Activated naive CD8-positive, alpha-beta T cell (primary cell): ENCODE measurements at regions not wholly inside any gene's neighbourhood (a gene's known extent, or its start where the extent isn't known, plus 50 kb on each side); places are given as distances from the start of the nearest gene placed in this dataset.

Source experiments
- H3K27ac Mint-ChIP-seq: one replicate; pipeline ENCODE4 v1.8.0; 2021; ENCODE audit warnings: mixed read lengths
- H3K27me3 Mint-ChIP-seq: one replicate; pipeline ENCODE4 v1.8.0; 2021; ENCODE audit warnings: mixed read lengths
- H3K36me3 Mint-ChIP-seq: one replicate; pipeline ENCODE4 v1.8.0; 2021; ENCODE audit warnings: mixed read lengths
- H3K4me1 Mint-ChIP-seq: one replicate; pipeline ENCODE4 v1.8.0; 2021; ENCODE audit warnings: low read depth, mixed read lengths
- H3K4me3 Mint-ChIP-seq: one replicate; pipeline ENCODE4 v1.8.0; 2021; ENCODE audit warnings: mild to moderate bottlenecking, mixed read lengths
- H3K9me3 Mint-ChIP-seq: one replicate; pipeline ENCODE4 v1.8.0; 2021; ENCODE audit warnings: low read depth, mixed read lengths

- H3K9me3 Mint-ChIP-seq = no peaks in the 10 kb centered on the region
- H3K36me3 Mint-ChIP-seq = peaks cover 2% of the 10 kb centered on the region
- H3K4me3 Mint-ChIP-seq = no peak overlapping the region
- no peaks in the 10 kb centered on the region for H3K4me1 Mint-ChIP-seq
- no peak overlapping the region for H3K27ac Mint-ChIP-seq
- H3K27me3 Mint-ChIP-seq = peaks cover 32% of the 10 kb centered on the region
These were observed 111.7 kb downstream of the NXNL2 start for GRCh38 chr9:88646539-88647300.

DNA sequence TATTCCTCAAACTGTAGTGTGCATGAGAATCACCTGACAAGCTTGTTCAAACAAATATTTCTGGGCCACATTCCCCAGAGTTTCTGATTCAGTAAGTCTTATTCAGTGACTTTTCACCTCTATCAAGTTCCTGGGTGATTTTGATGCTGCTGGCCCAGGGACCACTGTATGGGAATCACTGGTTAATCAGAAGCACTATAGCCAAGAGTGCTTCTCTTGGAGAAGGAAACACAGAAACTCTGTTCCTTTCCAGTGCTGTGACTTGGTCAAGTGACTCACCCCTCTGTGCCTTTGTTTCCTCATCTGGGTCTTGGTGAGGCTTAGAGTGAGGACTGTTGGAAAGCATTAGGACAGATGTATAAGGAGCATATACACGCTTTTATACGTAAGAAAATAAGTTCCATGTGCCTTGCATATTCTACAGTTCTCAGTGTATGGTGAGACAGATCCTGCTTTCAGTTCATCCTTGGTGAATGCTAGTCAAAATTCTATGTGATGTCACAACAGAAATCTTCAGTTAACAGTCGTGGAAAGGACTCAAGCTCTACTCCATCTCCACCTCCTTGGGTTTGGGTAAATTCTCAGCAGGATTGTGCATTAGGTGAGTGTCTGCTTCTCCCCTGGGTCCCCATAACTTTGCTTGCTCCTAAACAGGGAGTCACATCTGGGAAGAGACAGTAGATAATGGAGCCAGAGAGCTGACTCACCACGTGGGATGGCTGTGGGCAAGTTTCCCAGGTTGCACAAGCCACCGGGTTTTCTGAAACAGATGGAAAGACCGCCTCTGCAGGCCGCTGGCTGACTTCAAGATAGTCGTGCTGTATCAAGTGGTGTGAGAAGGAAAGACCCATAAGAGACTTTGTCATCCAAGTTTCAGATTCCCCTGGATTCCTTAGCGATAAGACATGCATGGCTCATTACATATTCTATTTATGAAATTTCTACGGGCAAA lies 117.0 kb downstream of the NXNL2 start:
- peaks cover 27% of the 10 kb centered on the region for H3K27me3 Mint-ChIP-seq
- no peaks in the 10 kb centered on the region for H3K9me3 Mint-ChIP-seq

DNA sequence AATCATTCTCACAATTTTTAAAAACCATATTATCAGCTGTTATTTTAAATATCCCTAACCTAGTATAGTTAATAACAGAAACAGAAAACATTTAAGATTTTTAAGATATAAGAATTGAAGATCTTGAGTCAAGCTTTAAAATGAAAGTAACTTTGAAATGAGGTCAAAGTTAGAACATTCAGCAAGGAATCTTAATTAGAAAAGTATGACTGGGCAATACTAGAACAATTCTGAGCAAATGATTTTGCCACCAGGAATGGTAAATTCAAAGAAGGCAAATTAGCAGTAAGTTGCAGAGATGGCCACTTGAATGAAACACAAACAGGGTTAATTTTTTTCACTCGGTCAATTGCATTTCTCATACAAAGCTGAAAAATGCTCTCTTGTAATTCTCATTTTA lies 117.9 kb downstream of the NXNL2 start:
- Mint-ChIP-seq H3K27me3 (peaks cover 21% of the 10 kb centered on the region), H3K27ac (no peak overlapping the region), H3K4me3 (no peak overlapping the region), H3K4me1 (no peaks in the 10 kb centered on the region), H3K9me3 (no peaks in the 10 kb centered on the region), H3K36me3 (no peaks in the 10 kb centered on the region)

More for the DNA sequence above, 117.0 kb downstream of the NXNL2 start:
- H3K4me1 Mint-ChIP-seq = no peaks in the 10 kb centered on the region
- H3K4me3 Mint-ChIP-seq = no peak overlapping the region
- no peaks in the 10 kb centered on the region for H3K36me3 Mint-ChIP-seq
- H3K27ac Mint-ChIP-seq = no peak overlapping the region

GRCh38 chr9:88653406-88653805 lies 118.4 kb downstream of the NXNL2 start:
- Mint-ChIP-seq H3K4me3 (no peak overlapping the region), H3K27ac (no peak overlapping the region), H3K9me3 (no peaks in the 10 kb centered on the region), H3K4me1 (no peaks in the 10 kb centered on the region), H3K36me3 (no peaks in the 10 kb centered on the region), H3K27me3 (peaks cover 21% of the 10 kb centered on the region)

GRCh38 chr9:88653911-88654310 lies 118.9 kb downstream of the NXNL2 start:
- H3K27ac Mint-ChIP-seq = no peak overlapping the region
- no peaks in the 10 kb centered on the region for H3K36me3 Mint-ChIP-seq
- peaks cover 21% of the 10 kb centered on the region for H3K27me3 Mint-ChIP-seq
- H3K4me3 Mint-ChIP-seq = no peak overlapping the region
- H3K4me1 Mint-ChIP-seq = no peaks in the 10 kb centered on the region
- H3K9me3 Mint-ChIP-seq = no peaks in the 10 kb centered on the region

DNA sequence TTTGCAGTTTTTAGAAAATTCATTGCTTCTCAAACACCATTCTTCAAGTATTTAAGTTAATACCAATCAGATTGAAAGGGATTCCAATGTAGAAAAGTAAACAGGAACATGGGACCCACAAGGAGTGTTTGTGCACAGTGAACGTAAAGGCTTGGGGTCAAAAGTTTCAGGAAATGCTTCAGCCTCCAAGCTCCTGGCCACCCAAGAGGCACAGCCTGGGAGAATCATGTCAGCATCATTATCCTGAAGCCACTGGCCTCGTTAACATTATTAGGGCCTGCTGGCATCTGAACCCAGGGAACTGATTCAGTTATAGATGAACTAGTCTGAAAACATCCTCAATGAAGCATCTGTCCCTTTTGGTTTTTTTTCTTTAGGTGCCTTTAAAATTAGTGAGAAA lies 122.9 kb downstream of the NXNL2 start:
- no peaks in the 10 kb centered on the region for H3K4me1 Mint-ChIP-seq
- H3K27me3 Mint-ChIP-seq = peaks cover 15% of the 10 kb centered on the region
- H3K36me3 Mint-ChIP-seq = no peaks in the 10 kb centered on the region
- H3K27ac Mint-ChIP-seq = no peak overlapping the region
- H3K4me3 Mint-ChIP-seq = no peak overlapping the region
- H3K9me3 Mint-ChIP-seq = no peaks in the 10 kb centered on the region

DNA sequence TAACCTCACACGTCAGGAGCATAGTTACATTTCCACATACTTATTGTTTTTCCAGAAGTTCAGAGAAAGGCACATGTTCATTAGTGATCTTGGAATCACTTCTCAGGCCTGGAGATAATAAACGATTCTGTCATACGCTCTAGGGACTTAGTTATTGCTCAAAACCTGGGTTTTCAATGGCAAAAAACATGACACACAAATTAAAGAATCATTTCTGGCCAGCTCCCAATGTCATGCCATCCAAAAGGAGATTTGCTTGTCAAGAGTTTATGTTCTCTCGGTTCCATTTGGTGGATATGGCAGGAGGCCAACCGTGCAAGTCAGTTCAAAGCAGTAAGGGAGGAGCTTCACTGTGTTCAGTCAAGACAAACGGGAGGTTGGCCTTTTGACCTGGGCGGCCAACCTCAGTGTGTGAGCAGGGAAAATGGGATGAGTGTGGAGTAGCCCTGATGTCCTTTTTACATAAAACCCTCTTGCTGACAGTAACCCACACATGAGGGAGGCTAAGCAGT lies 123.4 kb downstream of the NXNL2 start:
- H3K36me3 Mint-ChIP-seq = no peaks in the 10 kb centered on the region
- H3K4me1 Mint-ChIP-seq = no peaks in the 10 kb centered on the region
- peaks cover 13% of the 10 kb centered on the region for H3K27me3 Mint-ChIP-seq
- H3K4me3 Mint-ChIP-seq = no peak overlapping the region
- no peaks in the 10 kb centered on the region for H3K9me3 Mint-ChIP-seq
- no peak overlapping the region for H3K27ac Mint-ChIP-seq

- H3K9me3 Mint-ChIP-seq = no peaks in the 10 kb centered on the region
- H3K36me3 Mint-ChIP-seq = no peaks in the 10 kb centered on the region
- no peaks in the 10 kb centered on the region for H3K4me1 Mint-ChIP-seq
- no peak overlapping the region for H3K27ac Mint-ChIP-seq
- no peak overlapping the region for H3K4me3 Mint-ChIP-seq
- peaks cover 13% of the 10 kb centered on the region for H3K27me3 Mint-ChIP-seq
These were observed 124.1 kb downstream of the NXNL2 start for GRCh38 chr9:88659126-88659525.

- Mint-ChIP-seq H3K36me3 (no peaks in the 10 kb centered on the region), H3K27me3 (peaks cover 10% of the 10 kb centered on the region), H3K9me3 (no peaks in the 10 kb centered on the region), H3K4me3 (no peak overlapping the region), H3K4me1 (no peaks in the 10 kb centered on the region), H3K27ac (no peak overlapping the region)
These were observed 125.6 kb downstream of the NXNL2 start for GRCh38 chr9:88660611-88661010.

DNA sequence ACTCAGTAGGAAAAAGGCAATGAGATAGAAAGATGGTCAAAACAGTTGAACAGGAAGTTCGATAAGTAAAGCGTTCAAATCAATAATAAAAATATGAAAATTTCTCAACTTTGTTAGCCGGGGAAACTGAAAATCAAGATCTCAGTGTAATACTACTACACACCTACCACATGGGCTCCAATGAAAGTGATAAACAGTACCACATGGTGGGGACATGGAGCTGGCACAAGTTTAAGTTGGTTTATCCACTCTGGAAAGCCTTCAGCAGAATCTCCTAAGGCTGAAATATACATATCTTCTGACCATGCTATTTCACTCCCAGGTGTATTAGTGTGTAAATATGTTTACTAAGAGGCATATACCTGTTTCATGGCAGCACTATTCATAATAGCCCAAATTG lies 126.8 kb downstream of the NXNL2 start:
- H3K9me3 Mint-ChIP-seq = no peaks in the 10 kb centered on the region
- no peaks in the 10 kb centered on the region for H3K36me3 Mint-ChIP-seq
- H3K27ac Mint-ChIP-seq = no peak overlapping the region
- peaks cover 8% of the 10 kb centered on the region for H3K27me3 Mint-ChIP-seq
- H3K4me3 Mint-ChIP-seq = no peak overlapping the region
- H3K4me1 Mint-ChIP-seq = no peaks in the 10 kb centered on the region

GRCh38 chr9:88663771-88664419 lies 128.9 kb downstream of the NXNL2 start:
- H3K27me3 Mint-ChIP-seq = peaks cover 8% of the 10 kb centered on the region

GRCh38 chr9:88664773-88665172 lies 129.8 kb downstream of the NXNL2 start:
- H3K27ac Mint-ChIP-seq = no peak overlapping the region
- no peaks in the 10 kb centered on the region for H3K36me3 Mint-ChIP-seq
- no peak overlapping the region for H3K4me3 Mint-ChIP-seq
- no peaks in the 10 kb centered on the region for H3K9me3 Mint-ChIP-seq
- H3K4me1 Mint-ChIP-seq = no peaks in the 10 kb centered on the region
- peaks cover 10% of the 10 kb centered on the region for H3K27me3 Mint-ChIP-seq

More at GRCh38 chr9:88663771-88664419, 128.9 kb downstream of the NXNL2 start:
- H3K4me3 Mint-ChIP-seq = no peak overlapping the region
- no peaks in the 10 kb centered on the region for H3K4me1 Mint-ChIP-seq
- H3K36me3 Mint-ChIP-seq = no peaks in the 10 kb centered on the region
- H3K9me3 Mint-ChIP-seq = no peaks in the 10 kb centered on the region
- no peak overlapping the region for H3K27ac Mint-ChIP-seq

DNA sequence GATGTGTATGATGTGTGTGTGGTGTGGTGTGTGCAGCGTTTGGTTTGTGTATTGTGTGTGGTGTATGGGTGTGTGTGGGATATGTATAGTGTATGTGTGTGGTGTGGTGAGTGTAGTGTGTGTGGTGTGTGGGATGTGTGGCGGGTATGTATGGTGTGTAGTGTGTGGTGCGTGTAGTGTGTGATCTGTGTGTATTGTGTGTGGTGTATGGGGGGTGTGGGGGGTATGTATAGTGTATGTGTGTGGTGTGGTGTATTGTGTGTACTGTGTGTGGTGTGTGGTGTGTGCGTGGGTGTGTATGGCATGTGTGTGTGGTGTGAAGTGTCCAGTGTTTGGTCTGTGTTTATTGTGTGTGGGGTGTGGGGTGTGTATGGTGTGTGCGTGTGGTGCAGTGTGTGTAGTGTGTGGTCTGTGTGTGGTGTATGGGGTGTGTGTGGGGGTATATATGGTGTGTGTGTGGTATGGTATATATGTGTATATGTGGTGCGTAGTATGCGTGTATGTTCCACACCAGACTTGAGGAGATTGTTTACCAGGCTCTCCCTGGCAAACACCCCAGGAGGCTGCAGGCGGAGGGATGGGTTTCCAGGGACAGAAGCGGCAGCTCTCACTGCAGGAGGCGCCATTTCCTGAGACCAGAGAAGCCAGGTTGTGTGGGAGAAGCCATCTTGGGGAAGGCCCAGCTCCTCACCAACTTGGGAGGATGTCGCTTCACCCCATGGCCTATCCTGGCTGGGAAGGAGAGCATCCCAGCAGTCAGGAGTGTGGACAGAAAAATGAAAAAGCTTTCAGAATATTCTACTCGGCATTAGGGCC lies 138.1 kb downstream of the NXNL2 start:
- Mint-ChIP-seq H3K4me1 (no peaks in the 10 kb centered on the region), H3K27me3 (peaks cover 5% of the 10 kb centered on the region), H3K36me3 (no peaks in the 10 kb centered on the region), H3K27ac (no peak overlapping the region), H3K4me3 (no peak overlapping the region), H3K9me3 (no peaks in the 10 kb centered on the region)

GRCh38 chr9:88673886-88674285 lies 138.9 kb downstream of the NXNL2 start:
- H3K4me3 Mint-ChIP-seq = no peak overlapping the region
- H3K27me3 Mint-ChIP-seq = peaks cover 5% of the 10 kb centered on the region
- H3K9me3 Mint-ChIP-seq = no peaks in the 10 kb centered on the region
- H3K36me3 Mint-ChIP-seq = no peaks in the 10 kb centered on the region
- no peak overlapping the region for H3K27ac Mint-ChIP-seq
- no peaks in the 10 kb centered on the region for H3K4me1 Mint-ChIP-seq
